Heart left ventricle (tissue), 16 donors: ENCODE measurements at regions not wholly inside any gene's neighbourhood (a gene's known extent, or its start where the extent isn't known, plus 50 kb on each side); places are given as distances from the start of the nearest gene placed in this dataset.

Experiments used
- ATAC-seq, 4 donors: fragments of 200-7000 bp; cut with Tn5 transposase; one replicate each; pipeline ENCODE4 v1.9.1; 2020 to 2022; ENCODE audit warnings: moderate library complexity in 4 of 4, mild to moderate bottlenecking in 3 of 4, moderate number of reproducible peaks in 1 of 4
- DNase-seq, 5 donors: peaks; one replicate each; pipeline ENCODE4 v3.0.0-alpha.2; 2020
- H3K27ac ChIP-seq, 12 donors: fragments of 200-600 bp; sonication (generic) in 4 of 12; one replicate each; pipeline versions ENCODE4 v1.5.0 to v1.8.0; 2016 to 2022; ENCODE audit warnings: mild to moderate bottlenecking in 2 of 12
- H3K27me3 ChIP-seq, 9 donors: fragments of 200-600 bp; sonication (generic) in 2 of 9; one replicate each; pipeline versions ENCODE4 v1.5.1 to v1.8.0; 2016 to 2022; ENCODE audit warnings: mild to moderate bottlenecking in 3 of 9
- H3K36me3 ChIP-seq, 9 donors: fragments of 200-600 bp; sonication (generic) in 2 of 9; one replicate each; pipeline versions ENCODE4 v1.5.0 to v1.8.0; 2018 to 2022; ENCODE audit warnings: mild to moderate bottlenecking in 2 of 9
- H3K4me1 ChIP-seq, 12 donors: fragments of 200-600 bp; sonication (generic) in 4 of 12; one replicate each; pipeline versions ENCODE4 v1.5.0 to v1.8.0; 2016 to 2022; ENCODE audit warnings: mild to moderate bottlenecking in 3 of 12
- H3K4me3 ChIP-seq, 12 donors: fragments of 200-600 bp; sonication (generic) in 4 of 12; one replicate each; pipeline versions ENCODE4 v1.5.0 to v1.8.0; 2017 to 2022; ENCODE audit warnings: mild to moderate bottlenecking in 9 of 12, moderate library complexity in 4 of 12
- H3K9me3 ChIP-seq, 12 donors: fragments of 200-600 bp; sonication (generic) in 4 of 12; one replicate each; pipeline versions ENCODE4 v1.5.0 to v1.8.0; 2016 to 2022; ENCODE audit warnings: mild to moderate bottlenecking in 1 of 12
- CTCF ChIP-seq, 12 donors: fragments of 200-600 bp; sonication (generic) in 4 of 12; IDR thresholded peaks; one replicate each; pipeline versions ENCODE4 v1.5.0 to v1.8.0; 2018 to 2022; ENCODE audit warnings: antibody characterized with exemption in 12 of 12, mild to moderate bottlenecking in 5 of 12
- POLR2A ChIP-seq, 2 donors: fragments of 450-650 bp; IDR thresholded peaks; one replicate each; pipeline ENCODE4 v1.6.1; 2017; ENCODE audit warnings: antibody characterized with exemption in 2 of 2, mild to moderate bottlenecking in 2 of 2, moderate library complexity in 2 of 2
- WGBS, 4 donors: extraction: QIAGEN DNeasy Blood & Tissue Kit in 2 of 4; methylation state at CpG; one replicate each; pipeline versions ENCODE4 v1.1.5 to v1.1.7; 2013 to 2018; 5-methylcytosine and 5-hydroxymethylcytosine counted together
- intact Hi-C, 10 donors: fragments of 100-400 bp; cut with DNase I; formaldehyde crosslinking; loops; one replicate each; pipeline versions ENCODE4 v1.11.1 to v1.14.2; 2022
- donor health status: ischemic (EF 13 %, LVEDD 7.1; RV severe dilation, severe dysfunction).
- donor health status: healthy with polysubstance abuse.
- donor health status: DM: no; HTN: yes; CAD: no.
- donor health status: DM: no; HTN: no; CAD: no.
- donor health status: ischemic (EF 25% LVEDD 6.9; RV normal size, moderate dysfunction).
- donor health status: ischemic (EF 25% LVEDD 5.7; RV mildly dilated, moderate dysfunction).
- donor health status: healthy.
- donor health status: DM: yes; HTN: yes; CAD: no.
- donor health status: ischemic (EF 35%, LVEDD 5.7; RV mildly dilated, moderate dysfunction).
- donor health status: nonischemic (EF 11% LVEDD 7.7; RV severe dilation, severe dysfunction).
- donor health status: DM: yes; HTN: yes; CAD: no.
- donor health status: PGD.
- donor health status: ischemic (EF 29% LVEDD 5.4; RV normal size, mild dysfunction).
- donor health status: nonischemic (EF 23%, LVEDD 6.1; RV moderate dilation, normal function).

- ATAC-seq (no peak), DNase-seq (no peak)
- WGBS, 4 donors: 80 to 85% (median 82%) methylated on average over 4 of the region's 4 CpGs
- H3K4me1 ChIP-seq: no peaks in the 10 kb centered on the region
- peaks cover 0 to 4% (median 0%) of the 10 kb centered on the region in 9 donors for H3K27me3 ChIP-seq
- H3K9me3 ChIP-seq: no peaks in the 10 kb centered on the region
- TF ChIP-seq CTCF (IDR thresholded peaks at IDR 0.05): no peak
- H3K4me3 ChIP-seq: no peak overlapping the region
- no peaks in the 10 kb centered on the region for H3K36me3 ChIP-seq
- intact Hi-C loops: no loop called here
- H3K27ac ChIP-seq: no peak overlapping the region
Measured at GRCh38 chr1:90607736-90608135, 109.4 kb downstream of the BARHL2 start.

GRCh38 chr1:90605070-90605469 is 112.0 kb downstream of the BARHL2 start:
- Histone ChIP-seq H3K27me3 (no peaks in the 10 kb centered on the region), H3K4me1 (no peaks in the 10 kb centered on the region), H3K36me3 (no peaks in the 10 kb centered on the region), H3K27ac (no peak overlapping the region), H3K4me3 (no peak overlapping the region), H3K9me3 (peaks cover 0 to 7% (median 0%) of the 10 kb centered on the region in 12 donors)
- 21 to 44% (median 33%) methylated on average over 1 of the region's 1 CpG for WGBS, 4 donors
- intact Hi-C loops: no loop called here
- ATAC-seq (no peak), DNase-seq (no peak)
- no peak for TF ChIP-seq CTCF (IDR thresholded peaks at IDR 0.05)
- no peak for TF ChIP-seq POLR2A (IDR thresholded peaks at IDR 0.05)

GRCh38 chr1:90593312-90593711 is 123.8 kb downstream of the BARHL2 start:
- no peak overlapping the region for H3K27ac ChIP-seq
- H3K4me3 ChIP-seq: no peak overlapping the region
- H3K9me3 ChIP-seq: peaks cover 0 to 51% (median 16%) of the 10 kb centered on the region in 12 donors
- no peaks in the 10 kb centered on the region for H3K36me3 ChIP-seq
- no peak for ATAC-seq
- no peak for TF ChIP-seq POLR2A (IDR thresholded peaks at IDR 0.05)
- no peak for TF ChIP-seq CTCF (IDR thresholded peaks at IDR 0.05)
- H3K27me3 ChIP-seq: peaks cover 0 to 7% (median 0%) of the 10 kb centered on the region in 9 donors
- H3K4me1 ChIP-seq: no peaks in the 10 kb centered on the region
- intact Hi-C loops: no loop called here
- no peak for DNase-seq

GRCh38 chr1:90591970-90592356 is 125.1 kb downstream of the BARHL2 start:
- TF ChIP-seq POLR2A (IDR thresholded peaks at IDR 0.05): no peak
- no peak for TF ChIP-seq CTCF (IDR thresholded peaks at IDR 0.05)
- intact Hi-C loops: no loop called here
- H3K4me3 ChIP-seq: no peak overlapping the region
- peaks cover 0 to 7% (median 0%) of the 10 kb centered on the region in 9 donors for H3K27me3 ChIP-seq
- WGBS, 4 donors: 48 to 64% (median 51%) methylated on average over 10 of the region's 10 CpGs
- ATAC-seq: no peak
- no peaks in the 10 kb centered on the region for H3K4me1 ChIP-seq
- no peak for DNase-seq
- H3K36me3 ChIP-seq: no peaks in the 10 kb centered on the region
- no peak overlapping the region for H3K27ac ChIP-seq
- H3K9me3 ChIP-seq: peaks cover 0 to 43% (median 11%) of the 10 kb centered on the region in 12 donors
